Colonic mucosa (tissue), 4 donors: ENCODE measurements at regions not wholly inside any gene's neighbourhood (a gene's known extent, or its start where the extent isn't known, plus 50 kb on each side); places are given as distances from the start of the nearest gene placed in this dataset.

Experiments used
- DNase-seq: peaks from one replicate; pipeline ENCODE4 v3.0.0-alpha.2; 2020
- H3K27ac ChIP-seq: fragments of 200-600 bp; one replicate; pipeline ENCODE4 v1.8.0; 2021
- H3K27me3 ChIP-seq: fragments of 200-600 bp; one replicate; pipeline ENCODE4 v1.8.0; 2021
- H3K36me3 ChIP-seq: fragments of 200-600 bp; one replicate; pipeline ENCODE4 v1.8.0; 2021
- H3K4me1 ChIP-seq: fragments of 200-600 bp; one replicate; pipeline ENCODE4 v1.8.0; 2021; ENCODE audit warnings: mild to moderate bottlenecking
- H3K4me3 ChIP-seq: fragments of 200-600 bp; one replicate; pipeline ENCODE4 v1.8.0; 2021
- H3K9ac ChIP-seq, 2 donors: one replicate each; pipeline ENCODE4 v1.7.0; 2013; ENCODE audit warnings: control low read depth in 2 of 2, low read depth in 2 of 2, low read length in 2 of 2
- H3K9me3 ChIP-seq: fragments of 200-600 bp; one replicate; pipeline ENCODE4 v1.8.0; 2021
- CTCF ChIP-seq: fragments of 200-600 bp; IDR thresholded peaks from one replicate; pipeline ENCODE4 v1.8.0; 2022; ENCODE audit warnings: antibody characterized with exemption, mild to moderate bottlenecking
- intact Hi-C: fragments of 100-400 bp; cut with DNase I; formaldehyde crosslinking; loops from one replicate; pipeline ENCODE4 v1.14.1; 2022
- donor health status: healthy.
- donor health status: DM: no; HTN: no; CAD: no.
- donor health status: DM: no; HTN: no; CAD: no.

- H3K4me1 ChIP-seq = no peaks in the 10 kb centered on the region
- H3K27ac ChIP-seq = no peak overlapping the region
- no peak for DNase-seq
- H3K27me3 ChIP-seq = no peaks in the 10 kb centered on the region
- H3K4me3 ChIP-seq = no peak overlapping the region
- TF ChIP-seq CTCF = no peak
- H3K9me3 ChIP-seq = no peaks in the 10 kb centered on the region
- no peaks in the 10 kb centered on the region for H3K36me3 ChIP-seq
- intact Hi-C loops = no loop called here
- H3K9ac ChIP-seq = no peak overlapping the region
Observed at GRCh38 chr2:4551691-4552474, 848.5 kb downstream of the DCDC2C start.

DNA sequence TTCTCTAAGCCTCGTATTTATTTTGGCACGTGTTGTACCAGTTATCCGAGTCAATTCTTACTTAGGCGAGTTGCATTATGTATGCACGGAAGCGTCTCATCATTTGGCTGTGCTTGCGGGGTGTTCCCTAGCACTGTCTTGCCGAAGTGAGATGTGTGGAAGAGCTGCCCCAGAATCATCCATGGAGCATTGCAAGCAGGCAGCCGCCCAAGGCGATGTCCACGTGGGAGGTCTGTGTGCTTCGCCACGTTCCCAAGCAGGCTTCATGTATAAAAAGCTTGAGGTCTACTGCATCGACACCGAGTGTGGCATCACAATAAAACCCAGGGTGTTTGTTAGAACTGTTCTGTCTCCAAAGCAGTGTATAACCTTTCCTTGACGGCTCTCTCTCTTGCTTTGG, 849.9 kb downstream of the DCDC2C start:
- TF ChIP-seq CTCF = no peak
- Histone ChIP-seq H3K36me3 (no peaks in the 10 kb centered on the region), H3K4me3 (no peak overlapping the region), H3K9me3 (no peaks in the 10 kb centered on the region), H3K27ac (no peak overlapping the region), H3K9ac (no peak overlapping the region), H3K4me1 (no peaks in the 10 kb centered on the region), H3K27me3 (no peaks in the 10 kb centered on the region)
- DNase-seq = no peak
- intact Hi-C loops = no loop called here

DNA sequence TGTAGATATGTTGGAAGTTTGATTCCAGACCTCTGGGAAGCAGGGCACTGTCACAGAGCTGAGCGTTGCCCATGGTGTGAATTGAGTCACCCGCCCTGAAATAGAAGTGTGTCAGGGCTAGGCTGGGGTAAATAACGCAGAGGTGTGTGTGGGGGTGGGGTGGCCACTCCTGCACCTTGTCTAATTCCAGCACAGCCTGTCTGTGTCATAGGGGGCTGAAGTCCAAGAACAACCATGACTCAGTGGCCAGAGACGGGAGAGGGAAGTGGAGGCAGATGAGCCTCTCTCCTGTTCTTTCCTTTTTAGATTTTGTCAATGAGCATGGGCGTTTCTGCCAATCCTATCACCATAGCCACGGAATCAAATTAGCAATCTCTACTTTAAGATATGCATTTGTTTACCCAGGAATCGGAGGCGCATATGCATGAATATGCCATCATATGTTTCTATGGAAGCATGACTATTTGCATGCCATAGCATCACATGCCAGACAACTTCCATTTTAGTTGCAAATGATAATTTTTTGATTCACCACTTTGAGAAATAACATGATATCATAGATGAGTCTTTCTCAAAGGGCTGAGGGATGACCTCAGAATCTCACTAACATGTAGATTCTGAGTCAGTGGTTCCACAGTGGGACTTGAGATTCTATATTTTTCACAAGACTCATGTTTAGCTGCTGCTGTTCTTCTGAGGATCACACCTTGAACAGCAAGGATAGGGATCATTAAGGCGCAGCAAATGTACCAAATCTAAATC, 852.9 kb downstream of the DCDC2C start:
- H3K4me3 ChIP-seq = no peak overlapping the region
- no peak overlapping the region for H3K27ac ChIP-seq
- no peak for TF ChIP-seq CTCF
- no peaks in the 10 kb centered on the region for H3K36me3 ChIP-seq
- no peak overlapping the region for H3K9ac ChIP-seq
- H3K4me1 ChIP-seq = no peaks in the 10 kb centered on the region
- intact Hi-C loops = no loop called here
- no peaks in the 10 kb centered on the region for H3K27me3 ChIP-seq
- H3K9me3 ChIP-seq = no peaks in the 10 kb centered on the region
- DNase-seq = no peak

DNA sequence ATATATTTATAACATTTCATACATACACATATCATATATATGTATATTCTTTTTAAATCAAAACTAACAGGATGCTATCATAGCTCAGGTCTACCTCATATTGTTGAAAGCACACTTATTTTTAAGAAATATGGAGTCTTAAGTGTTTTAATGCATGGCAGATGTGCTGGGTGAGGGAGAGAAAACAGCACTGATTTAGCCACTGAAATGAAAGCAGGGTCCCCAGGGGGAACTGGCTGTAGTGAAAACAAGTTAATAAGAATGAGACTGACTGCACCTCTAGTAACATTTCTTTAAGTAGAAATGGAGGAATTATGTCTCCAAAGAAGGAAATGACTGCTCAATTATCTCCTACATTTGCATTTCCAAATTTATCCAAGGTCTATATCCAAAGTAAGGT, 857.8 kb downstream of the DCDC2C start:
- Histone ChIP-seq H3K9me3 (no peaks in the 10 kb centered on the region), H3K4me1 (no peaks in the 10 kb centered on the region), H3K36me3 (no peaks in the 10 kb centered on the region), H3K27ac (no peak overlapping the region), H3K27me3 (no peaks in the 10 kb centered on the region), H3K4me3 (no peak overlapping the region), H3K9ac (no peak overlapping the region)
- TF ChIP-seq CTCF = no peak
- intact Hi-C loops = no loop called here
- DNase-seq = no peak

- intact Hi-C loops = no loop called here
- H3K4me3 ChIP-seq = no peak overlapping the region
- H3K36me3 ChIP-seq = no peaks in the 10 kb centered on the region
- no peaks in the 10 kb centered on the region for H3K4me1 ChIP-seq
- no peaks in the 10 kb centered on the region for H3K27me3 ChIP-seq
- H3K9me3 ChIP-seq = no peaks in the 10 kb centered on the region
- H3K27ac ChIP-seq = no peak overlapping the region
- no peak for DNase-seq
- no peak for TF ChIP-seq CTCF
- H3K9ac ChIP-seq = no peak overlapping the region
Observed at GRCh38 chr2:4576075-4576474, 872.7 kb downstream of the DCDC2C start.
